ENCODE measurements at regions not wholly inside any gene's neighbourhood (a gene's known extent, or its start where the extent isn't known, plus 50 kb on each side); places are given as distances from the start of the nearest gene placed in this dataset.

- TF ChIP-seq CTCF (IDR thresholded peaks at IDR 0.05): no peak
- H3K27me3 ChIP-seq: no peaks in the 10 kb centered on the region
- no peaks in the 10 kb centered on the region for H3K9me3 ChIP-seq
- H3K4me3 ChIP-seq (ENCODE audit: low read depth in 1 of 2, low read length in 1 of 2): no peak overlapping the region
- no peaks in the 10 kb centered on the region for H3K4me1 ChIP-seq (ENCODE audit: control insufficient read depth in 1 of 2, insufficient read depth in 1 of 2, low read depth in 1 of 2, low read length in 1 of 2)
- no peaks in the 10 kb centered on the region for H3K36me3 ChIP-seq
- no peak overlapping the region for H3K27ac ChIP-seq
These were observed 1309.7 kb downstream of the REEP3 start for GRCh38 chr10:64830869-64831268.

DNA sequence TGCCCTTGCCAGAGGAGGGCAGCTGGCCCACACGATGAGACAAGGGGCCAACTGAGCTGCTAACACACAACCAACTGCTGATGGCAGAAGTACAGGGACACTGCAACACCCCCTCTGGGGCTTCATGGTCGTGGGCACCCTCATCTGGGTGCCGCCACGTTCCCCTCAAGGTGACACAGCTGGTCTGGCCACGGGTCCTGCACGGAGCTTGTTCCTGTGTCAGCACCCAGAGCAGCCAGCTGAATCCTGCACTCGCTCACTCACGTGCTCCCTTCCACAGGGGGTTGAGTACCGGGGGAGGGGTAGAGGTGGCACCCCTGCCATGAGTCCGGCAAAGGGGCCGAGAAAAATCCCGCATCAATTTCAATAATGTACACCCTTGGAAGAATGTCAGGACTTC is 1319.1 kb downstream of the REEP3 start:
- no peaks in the 10 kb centered on the region for H3K4me1 ChIP-seq (ENCODE audit: control insufficient read depth in 1 of 2, insufficient read depth in 1 of 2, low read depth in 1 of 2, low read length in 1 of 2)
- no peaks in the 10 kb centered on the region for H3K27me3 ChIP-seq
- no peak overlapping the region for H3K4me3 ChIP-seq (ENCODE audit: low read depth in 1 of 2, low read length in 1 of 2)
- no peak for TF ChIP-seq CTCF (IDR thresholded peaks at IDR 0.05)
- H3K36me3 ChIP-seq: no peaks in the 10 kb centered on the region
- H3K9me3 ChIP-seq: no peaks in the 10 kb centered on the region
- H3K27ac ChIP-seq: no peak overlapping the region

GRCh38 chr10:64846700-64847099 is 1325.5 kb downstream of the REEP3 start:
- H3K36me3 ChIP-seq: no peaks in the 10 kb centered on the region
- H3K27me3 ChIP-seq: no peaks in the 10 kb centered on the region
- no peak overlapping the region for H3K27ac ChIP-seq
- no peak overlapping the region for H3K4me3 ChIP-seq (ENCODE audit: low read depth in 1 of 2, low read length in 1 of 2)
- TF ChIP-seq CTCF (IDR thresholded peaks at IDR 0.05): no peak
- H3K4me1 ChIP-seq (ENCODE audit: control insufficient read depth in 1 of 2, insufficient read depth in 1 of 2, low read depth in 1 of 2, low read length in 1 of 2): no peaks in the 10 kb centered on the region
- H3K9me3 ChIP-seq: no peaks in the 10 kb centered on the region

- Histone ChIP-seq H3K4me3 (ENCODE audit: low read depth in 1 of 2, low read length in 1 of 2) (no peak overlapping the region), H3K27ac (no peak overlapping the region), H3K9me3 (no peaks in the 10 kb centered on the region), H3K27me3 (no peaks in the 10 kb centered on the region), H3K36me3 (no peaks in the 10 kb centered on the region), H3K4me1 (ENCODE audit: control insufficient read depth in 1 of 2, insufficient read depth in 1 of 2, low read depth in 1 of 2, low read length in 1 of 2) (no peaks in the 10 kb centered on the region)
- TF ChIP-seq CTCF (IDR thresholded peaks at IDR 0.05): no peak
These were observed 1334.7 kb downstream of the REEP3 start for GRCh38 chr10:64855941-64856340.

- no peak for TF ChIP-seq CTCF (IDR thresholded peaks at IDR 0.05)
- no peaks in the 10 kb centered on the region for H3K36me3 ChIP-seq
- H3K27ac ChIP-seq: no peak overlapping the region
- no peak overlapping the region for H3K4me3 ChIP-seq (ENCODE audit: low read depth in 1 of 2, low read length in 1 of 2)
- H3K9me3 ChIP-seq: no peaks in the 10 kb centered on the region
- H3K27me3 ChIP-seq: no peaks in the 10 kb centered on the region
- no peaks in the 10 kb centered on the region for H3K4me1 ChIP-seq (ENCODE audit: control insufficient read depth in 1 of 2, insufficient read depth in 1 of 2, low read depth in 1 of 2, low read length in 1 of 2)
These were observed 1338.7 kb downstream of the REEP3 start for GRCh38 chr10:64859911-64860310.

DNA sequence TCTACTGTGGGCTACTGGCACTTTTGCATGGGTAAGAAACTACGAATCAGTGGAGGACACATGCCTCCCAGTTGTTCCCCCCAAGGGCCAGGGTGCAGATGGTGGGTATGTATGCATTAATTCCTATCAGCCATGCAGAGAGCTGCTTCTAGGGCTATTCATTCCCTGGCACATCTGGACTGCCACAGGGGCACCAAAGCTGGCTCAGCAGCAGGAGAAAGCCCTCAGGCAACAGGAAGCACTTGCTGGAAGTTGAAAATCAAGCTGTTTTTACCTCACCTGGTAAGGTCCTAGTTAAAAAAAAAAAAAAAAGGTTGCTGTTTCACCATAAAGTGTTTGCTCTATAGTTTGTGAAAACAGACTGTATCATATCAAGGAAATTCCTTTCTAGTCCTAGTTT is 1342.6 kb downstream of the REEP3 start:
- no peaks in the 10 kb centered on the region for H3K9me3 ChIP-seq
- no peak for TF ChIP-seq CTCF (IDR thresholded peaks at IDR 0.05)
- H3K27ac ChIP-seq: no peak overlapping the region

More for the DNA sequence above, 1342.6 kb downstream of the REEP3 start:
- no peak overlapping the region for H3K4me3 ChIP-seq (ENCODE audit: low read depth in 1 of 2, low read length in 1 of 2)
- no peaks in the 10 kb centered on the region for H3K36me3 ChIP-seq
- H3K4me1 ChIP-seq (ENCODE audit: control insufficient read depth in 1 of 2, insufficient read depth in 1 of 2, low read depth in 1 of 2, low read length in 1 of 2): no peaks in the 10 kb centered on the region
- H3K27me3 ChIP-seq: no peaks in the 10 kb centered on the region
